ENCODE measurements at regions not wholly inside any gene's neighbourhood (a gene's known extent, or its start where the extent isn't known, plus 50 kb on each side); places are given as distances from the start of the nearest gene placed in this dataset.
A peak's percentile ranks its signal among the peaks of the same experiment; 100 is the strongest.

- DNase-seq (ENCODE audit: low read depth) = peak; percentile 7
- no peak overlapping the region for H3K4me3 ChIP-seq (ENCODE audit: control insufficient read depth, low read depth, low read length)
- TF ChIP-seq CTCF (IDR thresholded peaks at IDR 0.05; ENCODE audit: control insufficient read depth, insufficient read depth, low read depth, low read length, missing control alignments) = peak; percentile 75
Observed at GRCh38 chr11:11028017-11028692, 170.3 kb upstream of the ZBED5 start.

GRCh38 chr11:11027288-11027687, 169.4 kb upstream of the ZBED5 start:
- DNase-seq (ENCODE audit: low read depth) = peak; percentile 61
- no peak for TF ChIP-seq CTCF (IDR thresholded peaks at IDR 0.05; ENCODE audit: control insufficient read depth, insufficient read depth, low read depth, low read length, missing control alignments)
- H3K4me3 ChIP-seq (ENCODE audit: control insufficient read depth, low read depth, low read length) = no peak overlapping the region

GRCh38 chr11:11025087-11025486, 167.2 kb upstream of the ZBED5 start:
- DNase-seq (ENCODE audit: low read depth) = no peak

GRCh38 chr11:11022125-11022730, 164.4 kb upstream of the ZBED5 start:
- TF ChIP-seq CTCF (IDR thresholded peaks at IDR 0.05; ENCODE audit: control insufficient read depth, insufficient read depth, low read depth, low read length, missing control alignments) = peak; percentile 34
- no peak overlapping the region for H3K4me3 ChIP-seq (ENCODE audit: control insufficient read depth, low read depth, low read length)
- no peak for DNase-seq (ENCODE audit: low read depth)

More at GRCh38 chr11:11025087-11025486, 167.2 kb upstream of the ZBED5 start:
- H3K4me3 ChIP-seq (ENCODE audit: control insufficient read depth, low read depth, low read length) = no peak overlapping the region
- TF ChIP-seq CTCF (IDR thresholded peaks at IDR 0.05; ENCODE audit: control insufficient read depth, insufficient read depth, low read depth, low read length, missing control alignments) = no peak

- no peak for TF ChIP-seq CTCF (IDR thresholded peaks at IDR 0.05; ENCODE audit: control insufficient read depth, insufficient read depth, low read depth, low read length, missing control alignments)
- DNase-seq (ENCODE audit: low read depth) = no peak
- no peak overlapping the region for H3K4me3 ChIP-seq (ENCODE audit: control insufficient read depth, low read depth, low read length)
Observed at GRCh38 chr11:11021563-11021962, 163.7 kb upstream of the ZBED5 start.

GRCh38 chr11:11020747-11021149, 162.9 kb upstream of the ZBED5 start:
- H3K4me3 ChIP-seq (ENCODE audit: control insufficient read depth, low read depth, low read length) = no peak overlapping the region
- no peak for TF ChIP-seq CTCF (IDR thresholded peaks at IDR 0.05; ENCODE audit: control insufficient read depth, insufficient read depth, low read depth, low read length, missing control alignments)
- no peak for DNase-seq (ENCODE audit: low read depth)

All from AG09309 (cell line).